ENCODE measurements at regions not wholly inside any gene's neighbourhood (a gene's known extent, or its start where the extent isn't known, plus 50 kb on each side); places are given as distances from the start of the nearest gene placed in this dataset.
"Not testable (repeated sequence)": the region's sequence is repeated elsewhere in the genome, so short reads cannot be mapped to it uniquely, and the experiment has no call there.

DNA sequence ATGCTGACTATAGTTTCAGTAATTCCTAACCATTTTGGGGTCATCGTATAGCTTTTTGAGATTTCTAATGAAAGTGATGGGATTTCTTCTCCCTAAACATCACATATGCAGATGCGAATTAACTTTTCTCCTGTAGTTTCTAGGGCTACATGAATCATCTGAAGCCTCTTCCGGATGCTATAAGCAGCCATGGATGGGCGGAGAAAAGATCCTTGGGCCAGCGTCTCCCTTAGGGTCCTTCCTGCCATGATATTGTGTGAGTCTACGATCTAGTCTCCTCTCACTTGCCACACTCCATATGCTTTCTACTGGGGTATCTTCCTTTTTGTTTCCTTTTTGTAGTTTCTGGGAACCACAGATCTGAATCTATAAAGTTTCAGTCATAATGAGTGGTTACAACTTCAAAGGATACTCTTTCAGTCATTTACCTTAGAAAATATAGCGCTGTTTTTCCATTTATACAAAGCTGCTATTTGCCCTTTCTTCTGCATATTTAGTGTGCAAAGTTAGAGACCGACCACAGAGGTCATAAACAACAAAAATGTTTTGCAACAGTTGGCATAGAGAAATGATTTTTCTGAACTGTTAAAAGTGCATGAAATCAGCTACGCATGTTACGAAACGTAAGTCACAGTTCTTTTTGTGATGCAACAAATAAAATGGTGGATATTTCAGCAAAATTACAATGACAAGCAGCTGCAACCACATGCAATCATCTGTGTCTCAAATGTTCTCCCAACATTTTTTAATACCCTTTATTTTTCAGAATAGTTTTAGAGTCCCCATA is 396.2 kb upstream of the SLC35B3 start:
- no peak for DNase-seq (ENCODE audit: low read depth)

DNA sequence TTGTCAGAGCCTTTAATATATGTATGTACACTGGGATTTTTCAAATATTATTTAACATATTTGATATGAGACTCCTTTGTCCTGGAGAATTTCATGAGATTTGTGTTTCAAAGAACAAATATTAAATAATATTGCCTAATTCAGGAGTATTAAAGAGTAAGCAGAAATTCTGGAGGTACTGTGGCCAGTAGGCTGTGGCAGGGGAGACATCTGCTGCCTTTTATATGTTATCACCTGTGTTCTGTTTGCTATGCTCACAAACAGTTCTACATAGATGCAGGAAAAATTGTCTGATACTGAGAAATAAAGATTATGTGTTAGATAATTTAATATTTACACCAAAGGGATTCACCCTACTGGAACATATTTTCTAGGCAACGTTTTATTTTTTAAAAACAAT is 395.4 kb upstream of the SLC35B3 start:
- no peak for DNase-seq (ENCODE audit: low read depth)

DNA sequence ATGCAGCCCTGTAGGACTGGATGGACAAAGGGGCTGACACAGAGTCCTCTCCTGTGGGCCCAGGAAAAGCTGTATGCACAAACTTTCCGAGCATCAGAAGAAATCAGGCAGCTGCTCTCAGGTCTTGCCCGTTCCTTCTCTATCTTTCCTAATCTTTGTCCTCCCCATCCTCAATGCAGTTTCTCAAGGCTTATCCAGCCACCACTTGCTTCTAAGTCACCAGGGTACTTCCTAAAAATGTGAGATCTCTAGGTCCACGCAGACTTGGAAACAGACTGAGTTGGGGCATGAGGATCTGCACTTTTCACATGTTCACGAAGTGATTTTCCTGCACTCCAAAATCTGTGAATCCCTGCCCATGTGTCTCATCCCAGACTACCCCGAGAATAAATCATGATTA is 394.5 kb upstream of the SLC35B3 start:
- DNase-seq (ENCODE audit: low read depth), result no peak

DNA sequence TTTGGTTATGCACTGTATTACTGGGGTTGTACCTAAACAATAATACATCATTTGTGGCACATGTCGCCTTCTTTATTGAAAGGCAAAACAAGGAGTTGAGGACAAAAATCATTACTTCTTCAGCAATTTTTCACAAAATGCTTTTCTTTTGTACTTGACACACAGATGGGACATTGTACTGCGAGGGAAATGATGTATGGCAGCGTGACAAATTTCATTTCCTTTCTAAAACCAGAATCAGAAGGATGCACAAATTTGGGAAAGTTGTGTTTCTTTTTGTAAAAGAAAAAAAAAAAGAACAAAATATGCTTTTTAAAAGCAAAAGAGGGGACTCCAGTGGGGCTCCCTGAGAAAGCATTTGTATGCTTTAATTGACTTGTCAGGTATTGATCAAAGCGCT is 394.0 kb upstream of the SLC35B3 start:
- no peak for DNase-seq (ENCODE audit: low read depth)

DNA sequence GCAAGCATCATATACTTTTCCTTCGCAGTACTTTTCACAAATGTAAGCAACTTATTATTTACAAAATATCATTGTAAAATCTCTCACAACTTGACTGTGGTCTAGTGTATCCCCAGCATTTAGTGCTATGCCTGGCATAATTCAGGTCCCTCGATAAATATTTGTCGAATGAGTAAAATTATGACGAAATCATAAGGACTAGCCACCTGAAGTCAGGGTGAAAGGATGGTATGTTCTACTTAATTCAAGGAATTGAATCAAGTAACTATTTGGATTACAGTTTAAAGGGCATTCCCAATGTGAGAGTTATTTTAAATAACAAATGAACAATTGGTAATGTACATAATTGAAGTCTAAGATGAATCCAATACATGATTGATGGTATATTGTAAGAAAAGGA is 393.0 kb upstream of the SLC35B3 start:
- no peak for DNase-seq (ENCODE audit: low read depth)

DNA sequence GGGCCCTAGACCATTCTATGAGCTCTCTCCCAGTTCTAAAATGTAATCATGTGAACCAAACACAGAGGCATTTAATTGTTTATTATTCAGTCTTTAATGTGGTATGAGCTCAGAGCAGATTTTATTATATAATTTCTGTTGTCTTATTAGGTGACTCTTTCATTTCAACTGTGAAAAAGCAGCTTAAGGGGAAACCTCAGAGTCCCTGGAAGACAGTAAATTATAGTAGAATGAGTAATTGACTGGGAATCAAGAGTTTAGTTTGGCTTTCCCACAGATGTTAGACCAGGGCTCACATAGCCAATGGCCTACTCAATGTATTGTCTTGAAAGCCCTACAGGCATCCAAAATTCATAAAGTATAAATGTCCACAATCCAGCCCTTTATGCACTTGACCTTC is 390.4 kb upstream of the SLC35B3 start:
- no peak for DNase-seq (ENCODE audit: low read depth)

DNA sequence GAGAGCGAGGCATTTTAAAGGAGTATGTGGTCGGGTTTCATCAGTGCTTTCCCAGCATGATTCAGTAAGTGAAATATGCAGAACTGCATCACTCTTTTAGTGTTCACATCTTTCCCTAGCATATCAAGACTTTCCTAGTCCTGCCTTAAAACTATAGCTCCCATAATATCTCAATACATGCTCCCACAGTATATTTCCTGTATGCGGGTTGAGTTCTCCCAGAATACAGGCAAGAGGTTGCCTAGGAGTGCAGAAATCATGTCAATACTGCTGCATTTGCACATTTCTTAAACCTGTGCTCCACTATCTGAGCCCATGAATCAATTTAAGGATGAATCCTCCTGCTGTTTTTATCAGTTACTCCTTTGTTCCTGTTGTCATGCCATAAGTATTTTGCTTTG is 386.6 kb upstream of the SLC35B3 start:
- DNase-seq (ENCODE audit: low read depth), result no peak

DNA sequence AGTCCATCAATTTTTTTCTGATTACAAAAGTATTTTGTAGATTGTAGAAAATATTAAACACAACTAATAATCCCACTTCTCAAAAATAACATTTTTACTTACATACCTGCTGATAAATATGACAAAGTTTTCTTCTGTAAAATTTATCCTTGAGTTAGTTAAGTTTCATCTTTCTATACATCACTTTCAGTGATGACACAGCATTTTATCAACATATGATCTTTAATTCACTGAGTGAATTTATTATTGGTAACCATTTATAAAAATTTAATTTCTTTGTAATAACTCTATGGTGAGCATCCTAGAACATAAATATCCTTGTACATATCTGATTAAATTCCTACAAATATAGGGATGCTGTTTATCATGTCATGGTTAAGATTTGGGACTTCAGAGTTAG is 385.0 kb upstream of the SLC35B3 start:
- DNase-seq (ENCODE audit: low read depth), result no peak

DNA sequence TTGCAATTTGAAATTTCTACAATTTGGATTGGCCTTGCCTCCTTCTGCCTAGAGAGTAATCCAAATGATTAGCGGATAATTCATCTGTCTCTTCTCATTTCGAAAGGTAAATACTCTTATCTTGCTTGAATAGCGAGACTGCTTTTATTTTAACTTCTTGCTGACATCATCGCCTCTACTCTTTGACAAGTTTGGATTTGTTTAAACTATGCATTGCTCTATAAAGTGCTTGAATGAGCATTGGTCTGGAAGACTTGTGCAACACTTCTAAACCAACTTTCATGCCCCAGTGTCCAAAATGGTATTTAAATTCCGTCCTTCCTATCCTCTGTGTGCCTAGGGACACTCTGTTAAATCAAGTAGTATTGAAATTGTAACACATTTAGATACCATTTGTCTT is 384.1 kb upstream of the SLC35B3 start:
- DNase-seq (ENCODE audit: low read depth), result no peak

DNA sequence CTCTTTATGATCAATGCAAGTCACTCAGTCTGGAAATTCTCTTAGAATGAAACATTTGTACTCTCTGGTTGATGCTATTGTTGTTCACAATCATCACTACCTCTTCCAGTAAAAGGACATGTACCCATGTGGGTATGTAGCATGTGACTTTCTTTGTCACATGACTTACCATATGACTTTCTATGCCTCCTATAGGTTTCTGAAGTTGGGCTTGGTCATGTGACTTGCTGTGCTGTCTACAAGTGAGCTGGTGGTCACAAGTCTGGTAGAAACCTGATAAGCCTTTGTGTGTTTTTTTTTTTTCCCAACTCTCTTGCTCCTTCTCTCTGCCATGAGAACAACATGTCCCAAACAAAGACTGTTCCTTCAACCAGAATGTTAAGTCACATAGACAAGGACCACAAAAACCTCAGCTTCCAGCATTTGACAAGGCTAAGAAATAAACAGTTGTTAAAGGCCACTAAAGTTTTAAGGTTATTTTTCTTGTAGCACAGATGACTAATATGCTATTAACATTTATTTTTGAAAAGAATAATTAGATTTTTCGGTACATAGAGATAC is 379.2 kb upstream of the SLC35B3 start:
- DNase-seq (ENCODE audit: low read depth), result no peak

DNA sequence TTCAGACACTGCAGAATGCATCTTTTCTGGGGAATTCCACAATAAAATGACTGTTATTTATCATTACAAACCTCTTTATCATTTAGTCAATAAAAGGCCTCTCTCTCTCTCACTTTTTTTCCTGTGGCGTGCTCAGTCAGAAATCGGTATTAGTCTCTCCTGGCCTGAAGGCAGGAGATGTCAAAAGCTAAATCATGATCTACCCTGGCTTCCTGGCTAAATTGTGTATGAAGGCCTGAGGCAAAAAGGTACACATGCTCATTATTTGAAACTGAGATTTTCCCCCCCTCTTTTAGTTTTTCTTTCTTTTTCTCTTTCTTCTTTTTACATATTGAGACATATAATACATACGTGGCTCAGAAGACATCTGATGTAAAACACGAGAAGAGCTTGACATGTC is 375.0 kb upstream of the SLC35B3 start:
- no peak for DNase-seq (ENCODE audit: low read depth)

DNA sequence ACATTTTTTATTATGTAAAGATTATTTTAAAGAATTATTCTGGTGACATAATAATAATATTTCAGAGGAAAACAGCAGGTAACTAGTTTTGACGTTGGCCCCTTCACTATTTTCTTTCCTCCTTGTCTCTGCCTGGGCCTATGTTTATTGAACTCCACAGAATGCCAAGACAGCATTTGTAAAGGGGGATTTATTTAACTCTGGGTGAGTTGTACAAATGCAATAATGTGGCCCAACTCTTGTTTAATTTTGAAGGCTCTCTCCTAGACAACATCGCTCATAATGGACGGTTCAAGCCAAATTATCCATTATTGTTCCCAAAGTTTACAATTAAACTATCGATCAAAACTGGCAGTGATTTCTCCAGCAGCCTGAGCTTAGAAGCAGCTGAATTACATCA is 374.3 kb upstream of the SLC35B3 start:
- no peak for DNase-seq (ENCODE audit: low read depth)

DNA sequence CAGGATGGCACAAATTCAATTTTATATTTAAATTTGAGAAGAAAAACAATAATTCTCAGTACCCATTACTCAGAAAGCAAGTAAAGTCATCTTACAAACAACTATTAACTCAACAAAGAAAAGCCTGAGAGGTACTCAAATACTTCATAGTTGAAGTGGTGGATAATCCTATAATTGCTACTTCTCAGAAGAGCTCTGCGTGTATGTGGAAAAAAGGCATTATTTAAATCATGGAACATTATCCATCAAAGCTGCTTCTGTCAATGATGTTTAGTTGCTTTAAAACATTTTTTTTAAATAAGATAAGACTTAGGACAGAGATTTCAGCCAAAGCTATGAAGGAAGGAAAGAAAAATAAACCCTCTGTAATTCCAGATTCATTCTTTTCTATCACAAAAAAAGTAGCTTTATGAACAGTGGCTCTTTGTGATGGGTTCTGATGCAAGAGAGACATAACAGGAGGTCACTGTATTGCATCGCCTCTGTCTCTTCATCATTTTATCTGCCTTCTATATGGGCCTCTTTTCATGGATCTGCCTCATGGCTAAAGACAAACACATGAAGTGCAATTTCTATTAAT is 367.9 kb upstream of the SLC35B3 start:
- DNase-seq (ENCODE audit: low read depth), result no peak

DNA sequence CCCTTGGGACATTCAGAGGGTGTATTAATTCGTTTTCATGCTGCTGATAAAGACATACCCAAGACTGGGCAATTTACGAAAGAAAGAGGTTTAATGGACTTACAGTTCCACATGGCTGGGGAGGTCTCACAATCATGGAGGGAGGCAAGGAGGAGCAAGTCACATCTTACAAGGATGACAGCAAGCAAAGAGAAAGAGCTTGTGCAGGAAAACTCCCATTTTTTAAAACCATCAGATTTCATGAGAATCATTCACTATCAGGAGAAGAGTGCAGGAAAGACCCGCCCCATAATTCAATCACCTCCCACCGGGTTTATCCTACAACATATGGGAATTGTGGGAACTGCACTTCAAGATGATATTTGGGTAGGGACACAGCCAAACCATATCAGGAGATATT is 367.1 kb upstream of the SLC35B3 start:
- DNase-seq (ENCODE audit: low read depth), result not testable (repeated sequence)

DNA sequence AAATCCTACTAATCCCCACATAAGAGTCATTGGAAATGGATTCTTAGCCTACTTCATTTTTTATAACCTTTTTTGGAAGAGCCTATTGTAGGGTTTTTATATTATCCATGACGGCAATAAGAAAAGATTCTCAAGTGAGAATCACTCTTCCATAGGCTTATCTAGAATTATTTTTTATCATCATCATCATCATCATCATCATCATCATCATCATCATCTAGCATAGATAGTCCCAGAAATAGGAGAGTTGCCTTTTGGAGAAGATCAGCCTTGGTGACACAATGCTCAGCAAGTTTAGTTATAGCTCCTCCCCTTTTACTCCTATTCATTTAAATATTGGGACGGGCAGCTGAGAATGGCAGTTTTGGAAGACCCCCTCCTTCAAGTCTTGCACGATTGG is 359.1 kb upstream of the SLC35B3 start:
- no peak for DNase-seq (ENCODE audit: low read depth)

DNA sequence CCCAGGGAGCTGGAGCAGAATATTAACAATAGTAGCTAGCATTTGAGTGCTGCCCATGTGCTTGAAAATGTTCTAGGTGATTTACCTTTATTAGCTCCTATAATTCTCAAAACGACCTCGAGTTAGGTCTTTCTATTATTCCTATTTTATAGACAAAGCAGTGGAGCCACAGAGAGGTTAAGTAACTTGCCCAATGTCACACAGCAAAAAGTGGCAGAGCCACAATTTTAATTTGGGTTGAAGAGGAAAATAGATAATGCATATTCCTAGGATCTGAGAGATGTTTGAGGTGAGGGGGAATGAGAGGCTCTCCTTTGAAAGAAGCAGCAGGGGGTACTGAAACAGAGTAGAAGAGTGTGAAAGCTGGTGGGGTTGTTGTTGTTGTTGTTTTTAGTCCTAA is 354.5 kb upstream of the SLC35B3 start:
- DNase-seq (ENCODE audit: low read depth), result no peak

DNA sequence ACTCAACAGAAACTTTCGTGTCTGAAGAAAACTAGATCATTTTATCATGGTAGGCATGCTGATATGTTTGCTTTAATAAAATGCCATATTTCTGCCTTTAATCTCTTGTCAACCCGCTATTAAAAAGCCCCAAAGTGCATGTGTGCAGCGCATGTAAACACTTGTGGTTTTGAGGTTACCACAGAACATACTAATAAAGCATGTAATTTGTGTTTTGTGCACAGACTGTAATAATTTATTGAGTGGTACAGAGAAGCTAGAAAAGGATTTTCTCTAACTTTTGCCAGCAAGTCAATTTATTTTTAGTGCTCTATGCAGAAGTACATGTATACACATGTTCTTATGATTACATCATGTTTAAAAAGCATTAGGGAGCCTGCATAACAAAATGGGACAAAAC is 349.9 kb upstream of the SLC35B3 start:
- DNase-seq (ENCODE audit: low read depth), result no peak

DNA sequence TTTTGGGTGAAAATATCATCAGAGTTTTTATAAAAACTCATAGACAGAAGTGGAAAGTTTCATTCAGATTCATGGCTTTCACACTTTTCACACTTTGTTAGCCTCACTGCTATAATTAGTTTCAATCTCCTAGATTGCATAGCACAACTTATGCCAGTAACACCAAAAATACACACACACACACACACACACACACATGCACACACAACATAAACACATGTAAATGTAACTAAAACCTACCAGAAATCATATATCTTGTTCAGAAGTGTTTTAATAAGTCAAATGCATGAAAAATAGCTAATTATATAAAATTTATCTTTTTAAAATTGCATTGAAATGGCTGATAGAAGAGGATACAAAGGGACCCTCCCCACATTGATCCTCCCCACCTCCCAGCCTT is 347.8 kb upstream of the SLC35B3 start:
- DNase-seq (ENCODE audit: low read depth), result no peak

DNA sequence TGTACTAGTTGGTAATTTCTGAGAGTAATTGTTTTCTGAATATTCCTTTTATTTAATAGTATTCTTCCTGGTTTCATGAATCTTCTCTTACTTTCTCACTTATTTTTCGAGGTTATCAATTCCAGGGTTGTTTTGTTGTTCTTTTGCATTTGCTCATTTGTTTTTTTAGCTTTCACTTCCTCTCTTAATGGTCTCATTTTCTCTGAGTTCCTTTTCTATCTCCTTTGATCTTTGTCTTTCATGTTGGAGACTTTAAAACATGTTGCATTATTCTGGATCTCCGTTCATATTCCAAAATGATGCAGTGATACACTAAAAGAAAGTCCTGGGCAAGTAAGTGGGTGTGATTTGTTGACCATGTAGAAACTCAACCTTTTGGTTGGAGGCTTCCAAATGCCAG is 345.3 kb upstream of the SLC35B3 start:
- no peak for DNase-seq (ENCODE audit: low read depth)

DNA sequence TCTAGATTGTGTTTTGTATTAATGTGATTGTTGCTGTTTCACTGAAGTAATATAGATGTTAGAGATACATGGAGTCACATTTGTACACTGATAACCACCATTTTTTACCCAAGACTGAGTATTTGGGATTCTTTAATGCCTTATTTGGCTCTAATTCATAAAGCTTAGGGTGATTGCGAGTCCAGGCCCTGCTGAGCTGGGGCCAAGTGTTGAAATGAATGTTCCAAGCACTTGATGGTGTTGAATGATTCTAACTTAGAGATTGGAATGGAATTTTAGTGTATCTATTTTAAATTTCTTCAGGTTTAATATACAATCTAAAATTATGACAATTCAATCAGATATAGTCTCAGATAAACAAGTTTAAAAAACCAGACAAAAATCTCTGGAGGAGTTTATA is 329.4 kb upstream of the SLC35B3 start:
- no peak for DNase-seq (ENCODE audit: low read depth)

DNA sequence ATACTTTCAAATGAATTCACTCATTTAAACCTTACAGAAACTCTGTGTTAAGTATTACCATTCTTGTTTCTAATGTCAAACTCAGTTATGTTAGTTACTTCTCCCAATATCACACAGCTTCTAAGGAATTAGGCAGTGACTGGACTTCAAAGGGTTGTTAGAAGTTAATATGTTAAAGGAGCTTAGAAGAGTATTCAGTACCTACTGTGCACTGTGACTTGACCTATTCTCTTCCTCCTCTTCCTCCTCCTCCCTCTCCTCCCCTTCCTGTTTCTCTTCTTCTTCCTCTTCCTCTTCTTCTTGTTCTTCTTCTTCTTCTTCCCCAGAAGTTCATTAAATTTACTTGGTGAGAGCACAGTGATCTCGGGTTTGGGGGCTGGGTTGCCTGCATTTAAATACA is 325.6 kb upstream of the SLC35B3 start:
- no peak for DNase-seq (ENCODE audit: low read depth)

DNA sequence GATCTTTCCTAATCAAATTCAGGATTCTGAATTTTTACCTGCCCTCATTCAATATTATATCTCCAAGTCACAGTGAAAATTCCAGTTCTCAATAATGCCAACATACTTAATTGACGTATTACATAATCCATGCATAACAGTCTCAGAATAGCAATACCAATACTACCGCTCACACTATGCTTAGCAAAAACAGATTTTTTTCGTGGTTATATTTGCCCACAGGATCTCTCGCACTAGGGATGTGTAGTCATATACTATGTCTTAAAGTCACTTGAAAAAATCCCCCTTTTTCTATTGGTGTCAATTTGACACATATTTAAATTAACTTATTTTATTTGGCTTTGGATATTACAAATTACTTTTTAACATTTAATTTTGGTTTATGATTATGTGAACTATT is 323.1 kb upstream of the SLC35B3 start:
- no peak for DNase-seq (ENCODE audit: low read depth)

DNA sequence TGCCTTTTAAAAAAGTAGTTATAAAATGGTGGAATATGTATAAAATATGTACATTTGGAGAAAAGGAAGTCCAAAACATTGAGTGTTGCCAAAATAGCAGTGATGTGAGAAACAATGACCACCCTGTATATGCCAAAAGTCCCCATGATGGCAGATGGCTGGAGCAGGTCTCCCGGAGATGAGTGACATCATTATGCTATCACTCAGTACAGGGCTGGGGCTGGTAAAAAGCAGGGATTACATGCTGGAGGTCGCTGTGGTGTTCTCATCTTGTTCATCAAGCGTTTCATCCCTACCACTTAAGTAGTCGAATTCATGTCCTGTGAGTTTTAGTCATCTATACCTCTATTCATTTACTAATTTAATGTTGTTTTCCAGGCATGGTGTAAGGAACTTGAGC is 315.3 kb upstream of the SLC35B3 start:
- DNase-seq (ENCODE audit: low read depth), result no peak

DNA sequence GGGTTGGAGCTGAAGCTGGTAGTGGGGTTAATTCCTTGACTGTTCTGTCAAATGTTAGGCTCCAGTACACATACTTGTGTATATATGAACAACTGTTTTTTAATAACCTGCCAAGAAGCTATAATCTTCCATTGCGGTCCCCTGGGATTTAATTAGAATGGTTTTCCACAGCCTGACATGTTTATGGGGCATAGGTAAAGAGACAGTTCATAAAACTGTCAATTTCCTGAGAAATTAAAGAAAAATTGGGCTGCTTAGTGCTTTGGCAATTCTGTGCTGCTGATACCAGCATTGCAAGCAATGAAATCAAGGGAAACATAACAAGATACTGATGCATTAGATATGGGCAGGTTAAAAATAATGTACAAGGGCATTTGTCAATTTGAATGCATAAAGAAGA is 314.1 kb upstream of the SLC35B3 start:
- DNase-seq (ENCODE audit: low read depth), result no peak

All from activated T-helper 9 cell treated with anti-CD3 and anti-CD28 coated beads, Interleukin-2, amount 50 U/mL, for 16 hours (primary cell).